GM12878 (cell line): ENCODE measurements at regions not wholly inside any gene's neighbourhood (a gene's known extent, or its start where the extent isn't known, plus 50 kb on each side); places are given as distances from the start of the nearest gene placed in this dataset.

Source experiments
- ATAC-seq: fragments of 200-7000 bp; cut with Tn5 transposase; 3 replicates; pipeline ENCODE4 v1.9.1; 2020; ENCODE audit warnings: mild to moderate bottlenecking, moderate library complexity
- BruUV-seq: library from RNA; stranded (reverse); fragments of 400-500 nt; replicated peaks from 2 replicates; lab custom pipeline; 2021; lab: Mats Ljungman, UMichigan
- CTCF ChIA-PET: fragments of 300-600 bp; sonication (Branson Sonifier 250); formaldehyde crosslinking; extraction: SDS; loops from one replicate; lab custom pipeline; 2021; ENCODE audit warnings: inconsistent platforms; lab: Yijun Ruan, JAX
- POLR2A ChIA-PET: fragments of 350-600 bp; formaldehyde crosslinking; extraction: SDS; loops from one replicate; lab custom pipeline; 2021; ENCODE audit warnings: inconsistent platforms; lab: Charles Lee
- RAD21 ChIA-PET: fragments of 300-600 bp; sonication (Branson Sonifier 250); formaldehyde crosslinking; loops from one replicate; lab custom pipeline; 2023; ENCODE audit warnings: antibody characterized with exemption; ENCODE audit not compliant: unreplicated experiment; lab: Charles Lee
- SMC1A ChIA-PET: fragments of 300-600 bp; sonication (Branson Sonifier 250); formaldehyde crosslinking; loops from one replicate; lab custom pipeline; 2023; ENCODE audit not compliant: unreplicated experiment, uncharacterized antibody; lab: Charles Lee
- DNase-seq: peaks from one replicate; pipeline ENCODE4 v3.0.0-alpha.2; 2011; ENCODE audit warnings: low read depth, low spot score
- FAIRE-seq: peaks from 3 replicates; lab custom pipeline; 2011; peaks lifted over from hg19 to GRCh38; lab: Jason Lieb, UNC
- H2AFZ ChIP-seq: 2 replicates; pipeline ENCODE4 v1.6.0; 2011; ENCODE audit warnings: low read depth, low read length, control low read depth; ENCODE audit not compliant: control insufficient read depth
- H3K27ac ChIP-seq: 2 replicates; pipeline ENCODE4 v1.5.1; 2011; ENCODE audit warnings: control low read depth; ENCODE audit not compliant: control insufficient read depth, insufficient read depth
- H3K27me3 ChIP-seq, 2 experiments: replicated peaks in 1 of 2; 2 replicates each; pipeline versions ENCODE4 v1.6.0 to v1.6.1; 2011; ENCODE audit warnings: low read length in 1 of 2; ENCODE audit not compliant: control insufficient read depth in 2 of 2, insufficient read depth in 2 of 2
- H3K36me3 ChIP-seq, 2 experiments: 2 replicates each; pipeline ENCODE4 v1.5.1; 2011; ENCODE audit warnings: low read length in 1 of 2; ENCODE audit not compliant: control insufficient read depth in 2 of 2, insufficient read depth in 2 of 2
- H3K4me1 ChIP-seq: 2 replicates; pipeline ENCODE4 v1.6.1; 2011; ENCODE audit warnings: mild to moderate bottlenecking, low read length, moderate library complexity, mixed read lengths; ENCODE audit not compliant: control insufficient read depth, insufficient read depth
- H3K4me2 ChIP-seq: 2 replicates; pipeline ENCODE4 v1.6.0; 2011; ENCODE audit warnings: control low read depth; ENCODE audit not compliant: control insufficient read depth, insufficient read depth
- H3K4me3 ChIP-seq: fragments of 200-600 bp; sonication (generic); 2 replicates; pipeline ENCODE4 v1.5.1; 2016
- H3K79me2 ChIP-seq: 2 replicates; pipeline ENCODE4 v1.6.0; 2011; ENCODE audit warnings: low read length; ENCODE audit not compliant: control insufficient read depth, insufficient read depth
- H3K9ac ChIP-seq: 2 replicates; pipeline ENCODE4 v1.8.0; 2011; ENCODE audit warnings: low read length, control low read depth, mixed read lengths; ENCODE audit not compliant: control insufficient read depth, insufficient read depth
- H3K9me3 ChIP-seq: replicated peaks from 3 replicates; pipeline ENCODE4 v1.5.1; 2011; ENCODE audit warnings: mild to moderate bottlenecking, low read length; ENCODE audit not compliant: control insufficient read depth, insufficient read depth
- H4K20me1 ChIP-seq: 2 replicates; pipeline ENCODE4 v1.6.0; 2011; ENCODE audit not compliant: control insufficient read depth, insufficient read depth
- CBX3 ChIP-seq: fragments of 200-600 bp; sonication (generic); IDR thresholded peaks from 2 replicates; pipeline ENCODE4 v1.6.1; 2016; ENCODE audit warnings: low read depth, borderline replicate concordance
- IKZF1 ChIP-seq: fragments of 450-650 bp; conservative IDR thresholded peaks from 2 replicates; pipeline ENCODE4 v1.6.1; 2017; ENCODE audit warnings: antibody characterized with exemption, mild to moderate bottlenecking
- NFYB ChIP-seq: IDR thresholded peaks from 2 replicates; pipeline ENCODE4 v1.6.1; 2011; ENCODE audit warnings: low read depth, mild to moderate bottlenecking, low read length, improper control_type of control experiment, moderate library complexity; ENCODE audit not compliant: insufficient read depth
- PML ChIP-seq: IDR thresholded peaks from 2 replicates; pipeline ENCODE4 v1.6.1; 2012; ENCODE audit warnings: low read length, inconsistent platforms
- RAD21 ChIP-seq: IDR thresholded peaks from 2 replicates; pipeline ENCODE4 v1.6.1; 2011; ENCODE audit warnings: mild to moderate bottlenecking, low read depth, low read length, moderate library complexity; ENCODE audit not compliant: insufficient read depth
- RUNX3 ChIP-seq: IDR thresholded peaks from 2 replicates; pipeline ENCODE4 v1.6.1; 2012; ENCODE audit warnings: low read length, inconsistent platforms
- SP1 ChIP-seq: IDR thresholded peaks from one replicate; pipeline ENCODE4 v1.6.1; 2011; ENCODE audit warnings: low read depth, low read length
- ZBTB4 ChIP-seq: fragments of 450-650 bp; formaldehyde crosslinking; IDR thresholded peaks from 2 replicates; pipeline ENCODE4 v1.4.0; 2022; ENCODE audit warnings: mild to moderate bottlenecking, moderate library complexity
- WGBS: methylation state at CpG from one replicate; pipeline ENCODE4 v1.1.6; 2016; ENCODE audit warnings: low lambda C conversion rate; ENCODE audit not compliant: insufficient replicate concordance, insufficient coverage; ENCODE audit errors: missing lambda C conversion rate; 5-methylcytosine and 5-hydroxymethylcytosine counted together
- in situ Hi-C: fragments of 300-500 bp; cut with MboI; formaldehyde crosslinking; loops from 9 replicates; pipeline ENCODE4 v1.14.3; 2018; ENCODE audit warnings: mixed read lengths
- intact Hi-C: fragments of 100-400 bp; cut with micrococcal nuclease; formaldehyde crosslinking; loops from one replicate; pipeline ENCODE4 v1.14.2; 2022; ENCODE audit not compliant: unreplicated experiment
- TF ChIP-seq, protein P1 (sequence below): IDR thresholded peaks from 2 replicates; pipeline ENCODE4 v1.6.1; 2012; ENCODE audit warnings: low read depth, low read length, improper control_type of control experiment

- SMC1A ChIA-PET, result no interaction called here
- Histone ChIP-seq H3K36me3 (no peaks in the 10 kb centered on the region), H4K20me1 (no peaks in the 10 kb centered on the region), H3K9me3 (no peaks in the 10 kb centered on the region; the same call in 2 of the 3 replicates), H3K4me2 (no peak overlapping the region), H3K27ac (no peak overlapping the region), H3K9ac (no peak overlapping the region), H3K4me3 (no peak overlapping the region), H3K4me1 (no peaks in the 10 kb centered on the region), H2AFZ (no peak overlapping the region), H3K79me2 (no peaks in the 10 kb centered on the region), H3K27me3 (no peaks in the 10 kb centered on the region)
- CTCF ChIA-PET, result no interaction called here
- WGBS, result 82% methylated on average over 11 of the region's 11 CpGs
- DNase-seq (no peak), ATAC-seq (no peak), FAIRE-seq (no peak)
- RAD21 ChIA-PET, result no interaction called here
- no peak for TF ChIP-seq CBX3
- no peak for TF ChIP-seq RAD21
- TF ChIP-seq NFYB, result no peak
- TF ChIP-seq IKZF1, result no peak
- TF ChIP-seq RUNX3, result no peak
- TF ChIP-seq SP1, result no peak
- TF ChIP-seq, protein P1, sequence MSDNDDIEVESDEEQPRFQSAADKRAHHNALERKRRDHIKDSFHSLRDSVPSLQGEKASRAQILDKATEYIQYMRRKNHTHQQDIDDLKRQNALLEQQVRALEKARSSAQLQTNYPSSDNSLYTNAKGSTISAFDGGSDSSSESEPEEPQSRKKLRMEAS, result no peak
- no peak for TF ChIP-seq ZBTB4 (CRISPR knock-in tag)
- TF ChIP-seq PML, result no peak
- intact Hi-C loops, result no loop called here
- no TSS peak for BruUV-seq
- in situ Hi-C loops, result no loop called here
- POLR2A ChIA-PET, result no interaction called here
These were observed 657.0 kb upstream of the B3GAT1 start for GRCh38 chr11:135069063-135069462.
